CD4-positive, alpha-beta T cell (primary cell): ENCODE measurements at regions not wholly inside any gene's neighbourhood (a gene's known extent, or its start where the extent isn't known, plus 50 kb on each side); places are given as distances from the start of the nearest gene placed in this dataset.

Source experiments
- ATAC-seq: fragments of 200-7000 bp; cut with Tn5 transposase; one replicate; pipeline ENCODE4 v1.10.0; 2022; ENCODE audit warnings: mild to moderate bottlenecking; ENCODE audit not compliant: poor library complexity
- CTCF ChIA-PET: fragments of 350-600 bp; sonication (Branson Sonifier 250); formaldehyde crosslinking; loops from one replicate; lab custom pipeline; 2021; ENCODE audit warnings: antibody characterized with exemption, inconsistent platforms; lab: Charles Lee
- POLR2A ChIA-PET: fragments of 350-600 bp; sonication (Branson Sonifier 250); formaldehyde crosslinking; loops from one replicate; lab custom pipeline; 2021; ENCODE audit warnings: antibody characterized with exemption, inconsistent platforms; lab: Charles Lee
- DNase-seq, 14 experiments: peaks; one replicate each; pipeline ENCODE4 v3.0.0-alpha.2; 2013 to 2020; ENCODE audit warnings: mixed read lengths in 2 of 14
- H3K27ac ChIP-seq, 2 donors: one replicate each; pipeline versions ENCODE4 v1.5.1 to v1.7.0; 2013; ENCODE audit warnings: low read length in 2 of 2, low read depth in 1 of 2, mild to moderate bottlenecking in 1 of 2
- H3K27me3 ChIP-seq, 2 experiments: 1 replicate in 1 of 2; 2 replicates in 1 of 2; pipeline versions ENCODE4 v1.6.1 to v1.7.0; 2013; ENCODE audit warnings: low read length in 2 of 2, control low read depth in 1 of 2, mild to moderate bottlenecking in 1 of 2, moderate library complexity in 1 of 2; ENCODE audit not compliant: insufficient read depth in 2 of 2, control insufficient read depth in 1 of 2
- H3K36me3 ChIP-seq: one replicate; pipeline ENCODE4 v1.6.1; 2013; ENCODE audit warnings: low read length, control low read depth; ENCODE audit not compliant: insufficient read depth
- H3K4me1 ChIP-seq: one replicate; pipeline ENCODE4 v1.6.1; 2013; ENCODE audit warnings: low read length, control low read depth; ENCODE audit not compliant: insufficient read depth
- H3K4me3 ChIP-seq: one replicate; pipeline ENCODE4 v1.5.1; 2013; ENCODE audit warnings: mild to moderate bottlenecking, low read length, moderate library complexity
- H3K9me3 ChIP-seq, 2 experiments: 1 replicate in 1 of 2; 2 replicates in 1 of 2; pipeline versions ENCODE4 v1.6.1 to v1.7.0; 2013; ENCODE audit warnings: low read length in 2 of 2, mild to moderate bottlenecking in 2 of 2, control low read depth in 1 of 2, moderate library complexity in 1 of 2; ENCODE audit not compliant: control insufficient read depth in 1 of 2, insufficient read depth in 1 of 2
- H3K27ac Mint-ChIP-seq: one replicate; pipeline ENCODE4 v1.8.0; 2020; ENCODE audit warnings: mixed read lengths
- H3K27me3 Mint-ChIP-seq: one replicate; pipeline ENCODE4 v1.8.0; 2021; ENCODE audit warnings: mixed read lengths
- H3K36me3 Mint-ChIP-seq: one replicate; pipeline ENCODE4 v1.8.0; 2021; ENCODE audit warnings: low read depth, mixed read lengths
- H3K4me1 Mint-ChIP-seq: one replicate; pipeline ENCODE4 v1.8.0; 2021; ENCODE audit warnings: low read depth, mixed read lengths
- H3K4me3 Mint-ChIP-seq: one replicate; pipeline ENCODE4 v1.8.0; 2020; ENCODE audit warnings: mild to moderate bottlenecking, mixed read lengths
- H3K9me3 Mint-ChIP-seq: one replicate; pipeline ENCODE4 v1.8.0; 2020; ENCODE audit warnings: mixed read lengths
- CTCF ChIP-seq: fragments of 200-600 bp; IDR thresholded peaks from one replicate; pipeline ENCODE4 v1.8.0; 2022; ENCODE audit warnings: antibody characterized with exemption, mild to moderate bottlenecking
- intact Hi-C, 2 experiments: fragments of 100-400 bp; cut with DNase I in 1 of 2; cut with micrococcal nuclease in 1 of 2; formaldehyde crosslinking; loops; one replicate each; pipeline versions ENCODE4 v1.15.1 to v1.9.0; 2023 to 2025; cut with DNase I, micrococcal nuclease

GRCh38 chr9:107869111-107869510 is 379.5 kb upstream of the KLF4 start:
- no peak overlapping the region for H3K4me3 ChIP-seq
- H3K27me3 ChIP-seq = no peaks in the 10 kb centered on the region
- no peaks in the 10 kb centered on the region for H3K36me3 ChIP-seq
- no peak overlapping the region for H3K27ac ChIP-seq
- ChIA-PET POLR2A (no interaction called here), CTCF (no interaction called here)
- Mint-ChIP-seq H3K4me1 (no peaks in the 10 kb centered on the region), H3K27me3 (no peaks in the 10 kb centered on the region), H3K9me3 (no peaks in the 10 kb centered on the region), H3K4me3 (no peak overlapping the region), H3K27ac (no peak overlapping the region), H3K36me3 (no peaks in the 10 kb centered on the region)
- no peak for DNase-seq
- intact Hi-C loops = no loop called here
- no peak for ATAC-seq
- H3K9me3 ChIP-seq = peaks cover 0 to 4% of the 10 kb centered on the region in 2 experiments
- no peak for TF ChIP-seq CTCF
- peaks cover 6% of the 10 kb centered on the region for H3K4me1 ChIP-seq

DNA sequence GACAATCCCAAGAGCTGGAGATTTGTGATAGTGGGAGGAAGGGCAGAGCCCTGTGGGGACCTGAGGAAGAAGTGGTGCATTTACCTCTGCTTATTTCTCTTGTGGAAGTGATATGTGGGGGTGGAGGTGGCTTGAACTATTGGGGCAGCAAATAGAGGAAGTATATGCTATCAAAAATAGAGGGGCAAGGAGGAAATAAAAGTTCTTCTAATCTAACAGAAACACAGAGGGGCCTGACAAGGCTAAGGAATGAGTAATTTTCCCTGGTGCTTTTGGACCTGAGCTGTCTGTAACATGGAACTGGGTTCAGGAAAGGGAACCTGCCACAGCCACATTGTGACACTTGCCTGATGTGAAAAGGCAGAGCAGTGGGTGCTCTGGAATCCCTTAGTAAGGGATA is 378.6 kb upstream of the KLF4 start:
- intact Hi-C loops = no loop called here
- H3K36me3 Mint-ChIP-seq = no peaks in the 10 kb centered on the region
- no peaks in the 10 kb centered on the region for H3K27me3 Mint-ChIP-seq
- ATAC-seq = no peak
- ChIA-PET CTCF (no interaction called here), POLR2A (no interaction called here)
- Histone ChIP-seq H3K4me1 (peaks cover 6% of the 10 kb centered on the region), H3K9me3 (peaks cover 0 to 4% of the 10 kb centered on the region in 2 experiments), H3K4me3 (no peak overlapping the region), H3K27me3 (no peaks in the 10 kb centered on the region), H3K36me3 (no peaks in the 10 kb centered on the region), H3K27ac (no peak overlapping the region)
- no peak for TF ChIP-seq CTCF
- no peaks in the 10 kb centered on the region for H3K4me1 Mint-ChIP-seq
- no peak for DNase-seq
- H3K4me3 Mint-ChIP-seq = no peak overlapping the region
- no peak overlapping the region for H3K27ac Mint-ChIP-seq
- H3K9me3 Mint-ChIP-seq = no peaks in the 10 kb centered on the region

DNA sequence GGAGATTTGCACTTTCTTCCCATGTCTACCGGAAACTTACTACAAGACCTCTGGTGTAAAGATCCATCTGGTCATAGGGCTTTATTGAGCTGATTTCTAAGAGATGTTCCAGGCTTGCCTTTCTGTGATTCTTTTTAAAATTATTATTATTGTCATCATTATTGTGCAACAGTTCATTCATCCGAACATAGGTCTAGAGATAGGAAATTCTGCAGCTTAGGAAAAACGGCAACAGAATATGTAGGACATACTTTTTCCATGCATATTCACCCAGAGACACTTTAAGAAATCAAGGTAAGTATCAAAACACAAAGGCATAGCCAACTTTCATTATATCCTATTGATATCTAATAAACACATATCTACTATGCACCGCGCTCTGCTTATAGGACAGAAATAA is 378.2 kb upstream of the KLF4 start:
- H3K27ac ChIP-seq = no peak overlapping the region
- H3K27me3 Mint-ChIP-seq = no peaks in the 10 kb centered on the region
- H3K4me1 ChIP-seq = peaks cover 6% of the 10 kb centered on the region
- no peaks in the 10 kb centered on the region for H3K4me1 Mint-ChIP-seq
- H3K27me3 ChIP-seq = no peaks in the 10 kb centered on the region
- DNase-seq (no peak), ATAC-seq (no peak)
- no peak overlapping the region for H3K4me3 Mint-ChIP-seq
- POLR2A ChIA-PET = no interaction called here
- TF ChIP-seq CTCF = no peak
- no peaks in the 10 kb centered on the region for H3K36me3 Mint-ChIP-seq
- CTCF ChIA-PET = no interaction called here
- intact Hi-C loops = no loop called here
- H3K36me3 ChIP-seq = no peaks in the 10 kb centered on the region
- H3K9me3 Mint-ChIP-seq = no peaks in the 10 kb centered on the region
- H3K4me3 ChIP-seq = no peak overlapping the region
- H3K27ac Mint-ChIP-seq = no peak overlapping the region
- H3K9me3 ChIP-seq = peaks cover 0 to 4% of the 10 kb centered on the region in 2 experiments
